ENCODE measurements at regions not wholly inside any gene's neighbourhood (a gene's known extent, or its start where the extent isn't known, plus 50 kb on each side); places are given as distances from the start of the nearest gene placed in this dataset.

DNA sequence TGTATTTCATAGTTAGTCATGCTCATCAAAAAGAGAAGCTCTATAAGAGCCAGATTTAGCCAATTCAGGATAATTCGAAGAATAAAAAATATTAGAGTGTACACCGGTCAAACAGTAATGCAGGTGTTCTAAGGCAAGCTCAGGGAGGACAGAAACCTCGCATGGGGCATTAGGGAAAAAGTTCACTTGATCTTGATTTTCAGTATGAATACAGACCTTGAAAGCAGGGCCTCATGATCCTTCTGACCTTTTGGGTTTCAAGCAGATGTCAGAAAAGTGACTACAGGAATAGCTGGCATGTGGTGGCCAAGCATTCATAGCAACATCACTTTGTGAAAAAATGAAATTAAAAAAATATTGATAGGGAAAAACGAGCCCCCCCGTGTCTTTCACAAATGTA is 394.9 kb downstream of the KIF4B start:
- ATAC-seq (no peak), DNase-seq (ENCODE audit: low read depth in 1 of 2, low spot score in 1 of 2) (no peak), FAIRE-seq (no peak)
- POLR2A ChIA-PET, result no interaction called here
- Histone ChIP-seq H3K27ac (no peak overlapping the region), H3K4me1 (no peaks in the 10 kb centered on the region), H3K4me3 (no peak overlapping the region), H3K4me2 (no peak overlapping the region), H3K9me3 (no peaks in the 10 kb centered on the region)
- 26% methylated on average over 5 of the region's 5 CpGs for WGBS (ENCODE audit: missing lambda C conversion rate)
- CTCF ChIA-PET, result no interaction called here
- TF ChIP-seq RARB (CRISPR knock-in tag; IDR thresholded peaks at IDR 0.05) (no peak), ESRRA (IDR thresholded peaks at IDR 0.05; ENCODE audit: borderline replicate concordance, low read length) (no peak), ZC3H11A (IDR thresholded peaks at IDR 0.05) (no peak), RNF2 (IDR thresholded peaks at IDR 0.05; ENCODE audit: borderline replicate concordance, low read depth) (no peak), PHF8 (IDR thresholded peaks at IDR 0.05; ENCODE audit: borderline replicate concordance, low read depth) (no peak), CTCF (IDR thresholded peaks at IDR 0.05) (no peak), ZFP36 (IDR thresholded peaks at IDR 0.05; ENCODE audit: borderline replicate concordance, partially characterized antibody) (no peak), CHD4 (IDR thresholded peaks at IDR 0.05; ENCODE audit: borderline replicate concordance) (no peak), HDAC2 (IDR thresholded peaks at IDR 0.05) (no peak), POLR2AphosphoS2 (conservative IDR thresholded peaks at IDR 0.05; ENCODE audit: low read length) (no peak), ZSCAN20 (CRISPR knock-in tag; IDR thresholded peaks at IDR 0.05) (no peak), HOXB13 (CRISPR knock-in tag; IDR thresholded peaks at IDR 0.05; ENCODE audit: low read depth) (no peak)
- TF ChIP-seq, protein P1, sequence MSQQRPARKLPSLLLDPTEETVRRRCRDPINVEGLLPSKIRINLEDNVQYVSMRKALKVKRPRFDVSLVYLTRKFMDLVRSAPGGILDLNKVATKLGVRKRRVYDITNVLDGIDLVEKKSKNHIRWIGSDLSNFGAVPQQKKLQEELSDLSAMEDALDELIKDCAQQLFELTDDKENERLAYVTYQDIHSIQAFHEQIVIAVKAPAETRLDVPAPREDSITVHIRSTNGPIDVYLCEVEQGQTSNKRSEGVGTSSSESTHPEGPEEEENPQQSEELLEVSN (IDR thresholded peaks at IDR 0.05; ENCODE audit: borderline replicate concordance, low read depth), result no peak

DNA sequence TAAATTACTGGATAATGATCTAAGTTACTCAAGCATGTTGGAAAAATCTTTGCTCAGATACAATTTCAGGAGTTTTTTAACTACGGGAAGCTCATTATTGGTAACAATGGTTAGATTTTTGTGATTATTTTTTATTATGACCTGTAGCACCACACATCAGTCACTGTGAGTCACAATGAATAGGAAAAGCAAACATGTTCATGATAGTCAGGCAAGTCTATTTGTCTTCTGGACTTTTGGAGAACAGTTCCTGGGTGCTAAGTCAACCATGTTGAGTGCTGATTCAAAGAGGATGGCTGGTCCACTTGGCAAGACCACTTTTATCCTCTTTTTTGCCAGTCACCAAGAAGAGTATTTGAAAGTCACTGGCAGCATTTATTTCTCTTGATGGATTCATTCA is 403.2 kb downstream of the KIF4B start:
- 39% methylated on average over 1 of the region's 1 CpG for WGBS (ENCODE audit: missing lambda C conversion rate)
- Histone ChIP-seq H3K4me2 (no peak overlapping the region; the same call in 2 of the 3 replicates), H3K4me1 (peaks cover 13% of the 10 kb centered on the region; the same call in 2 of the 3 replicates), H3K27ac (no peak overlapping the region), H3K4me3 (no peak overlapping the region), H3K9me3 (no peaks in the 10 kb centered on the region)
- no peak for TF ChIP-seq HOXB5 (CRISPR knock-in tag; IDR thresholded peaks at IDR 0.05)
- TF ChIP-seq MAZ (IDR thresholded peaks at IDR 0.05; ENCODE audit: borderline replicate concordance, low read depth, low read length), result no peak
- no peak for TF ChIP-seq GATA3 (IDR thresholded peaks at IDR 0.05; ENCODE audit: borderline replicate concordance)
- TF ChIP-seq CBX2 (IDR thresholded peaks at IDR 0.05; ENCODE audit: borderline replicate concordance, low read depth), result no peak
- no peak for TF ChIP-seq NPAS2 (CRISPR knock-in tag; IDR thresholded peaks at IDR 0.05; ENCODE audit: borderline replicate concordance)
- no peak for TF ChIP-seq TFCP2L1 (CRISPR knock-in tag; IDR thresholded peaks at IDR 0.05)
- no peak for TF ChIP-seq ZSCAN20 (CRISPR knock-in tag; IDR thresholded peaks at IDR 0.05)
- no peak for TF ChIP-seq PHF8 (IDR thresholded peaks at IDR 0.05; ENCODE audit: borderline replicate concordance, low read depth)
- TF ChIP-seq NFE2L2 (conservative IDR thresholded peaks at IDR 0.05; ENCODE audit: low read length), result no peak
- no peak for TF ChIP-seq BHLHE40 (IDR thresholded peaks at IDR 0.05; ENCODE audit: low read depth, low read length)
- no peak for TF ChIP-seq POLR2A (IDR thresholded peaks at IDR 0.05; ENCODE audit: low read length)
- TF ChIP-seq RAD21 (conservative IDR thresholded peaks at IDR 0.05 in 1 of 2, IDR thresholded peaks at IDR 0.05 in 1 of 2), result no peak
- no peak for TF ChIP-seq SMC3 (IDR thresholded peaks at IDR 0.05)
- TF ChIP-seq, protein P2, sequence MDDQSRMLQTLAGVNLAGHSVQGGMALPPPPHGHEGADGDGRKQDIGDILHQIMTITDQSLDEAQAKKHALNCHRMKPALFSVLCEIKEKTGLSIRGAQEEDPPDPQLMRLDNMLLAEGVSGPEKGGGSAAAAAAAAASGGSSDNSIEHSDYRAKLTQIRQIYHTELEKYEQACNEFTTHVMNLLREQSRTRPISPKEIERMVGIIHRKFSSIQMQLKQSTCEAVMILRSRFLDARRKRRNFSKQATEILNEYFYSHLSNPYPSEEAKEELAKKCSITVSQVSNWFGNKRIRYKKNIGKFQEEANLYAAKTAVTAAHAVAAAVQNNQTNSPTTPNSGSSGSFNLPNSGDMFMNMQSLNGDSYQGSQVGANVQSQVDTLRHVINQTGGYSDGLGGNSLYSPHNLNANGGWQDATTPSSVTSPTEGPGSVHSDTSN (IDR thresholded peaks at IDR 0.05), result no peak
- TF ChIP-seq HDAC2 (IDR thresholded peaks at IDR 0.05), result no peak
- no peak for TF ChIP-seq MYC (IDR thresholded peaks at IDR 0.05; ENCODE audit: borderline replicate concordance, low read length)
- TF ChIP-seq ESRRA (IDR thresholded peaks at IDR 0.05; ENCODE audit: borderline replicate concordance, low read length), result no peak
- no peak for TF ChIP-seq BCL3 (IDR thresholded peaks at IDR 0.05)
- ATAC-seq, result no peak
- POLR2A ChIA-PET, result no interaction called here
- no peak for FAIRE-seq
- CTCF ChIA-PET, result no interaction called here
- peak in 1 of 2 experiments; percentile 15 for DNase-seq (ENCODE audit: low read depth in 1 of 2, low spot score in 1 of 2)

Measured in A549 (cell line).